Lower leg skin (tissue), 4 donors: ENCODE measurements at regions not wholly inside any gene's neighbourhood (a gene's known extent, or its start where the extent isn't known, plus 50 kb on each side); places are given as distances from the start of the nearest gene placed in this dataset.

Source experiments
- DNase-seq, 2 donors: peaks; one replicate each; pipeline ENCODE4 v3.0.0-alpha.2; 2019; ENCODE audit warnings: low spot score in 2 of 2
- H3K4me3 ChIP-seq: fragments of 200-600 bp; sonication (generic); 2 replicates; pipeline ENCODE4 v1.5.1; 2017; ENCODE audit warnings: mild to moderate bottlenecking, low read depth; ENCODE audit not compliant: poor library complexity, severe bottlenecking
- POLR2A ChIP-seq, 2 donors: fragments of 450-650 bp; IDR thresholded peaks; one replicate each; pipeline ENCODE4 v1.6.1; 2016 to 2017; ENCODE audit warnings: antibody characterized with exemption in 2 of 2, mild to moderate bottlenecking in 1 of 2, moderate library complexity in 1 of 2
- WGBS, 2 donors: methylation state at CpG; one replicate each; pipeline ENCODE4 v1.1.5; 2018; 5-methylcytosine and 5-hydroxymethylcytosine counted together
- intact Hi-C: fragments of 100-400 bp; cut with DNase I; formaldehyde crosslinking; loops from one replicate; pipeline ENCODE4 v1.15.0; 2023; ENCODE audit warnings: low total_unique reads
- TF ChIP-seq, protein P1 (sequence below), 3 donors: fragments of 450-650 bp; IDR thresholded peaks; one replicate each; pipeline ENCODE4 v1.5.1; 2016; ENCODE audit warnings: antibody characterized with exemption in 3 of 3, mild to moderate bottlenecking in 3 of 3, moderate library complexity in 2 of 3

GRCh38 chr14:61140872-61141271 is 140.3 kb downstream of the TMEM30B start:
- TF ChIP-seq POLR2A (IDR thresholded peaks at IDR 0.05): no peak
- TF ChIP-seq, protein P1, sequence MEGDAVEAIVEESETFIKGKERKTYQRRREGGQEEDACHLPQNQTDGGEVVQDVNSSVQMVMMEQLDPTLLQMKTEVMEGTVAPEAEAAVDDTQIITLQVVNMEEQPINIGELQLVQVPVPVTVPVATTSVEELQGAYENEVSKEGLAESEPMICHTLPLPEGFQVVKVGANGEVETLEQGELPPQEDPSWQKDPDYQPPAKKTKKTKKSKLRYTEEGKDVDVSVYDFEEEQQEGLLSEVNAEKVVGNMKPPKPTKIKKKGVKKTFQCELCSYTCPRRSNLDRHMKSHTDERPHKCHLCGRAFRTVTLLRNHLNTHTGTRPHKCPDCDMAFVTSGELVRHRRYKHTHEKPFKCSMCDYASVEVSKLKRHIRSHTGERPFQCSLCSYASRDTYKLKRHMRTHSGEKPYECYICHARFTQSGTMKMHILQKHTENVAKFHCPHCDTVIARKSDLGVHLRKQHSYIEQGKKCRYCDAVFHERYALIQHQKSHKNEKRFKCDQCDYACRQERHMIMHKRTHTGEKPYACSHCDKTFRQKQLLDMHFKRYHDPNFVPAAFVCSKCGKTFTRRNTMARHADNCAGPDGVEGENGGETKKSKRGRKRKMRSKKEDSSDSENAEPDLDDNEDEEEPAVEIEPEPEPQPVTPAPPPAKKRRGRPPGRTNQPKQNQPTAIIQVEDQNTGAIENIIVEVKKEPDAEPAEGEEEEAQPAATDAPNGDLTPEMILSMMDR (IDR thresholded peaks at IDR 0.05): no peak
- no peak overlapping the region for H3K4me3 ChIP-seq
- DNase-seq: no peak
- intact Hi-C loops: no loop called here

- intact Hi-C loops: no loop called here
- no peak overlapping the region for H3K4me3 ChIP-seq
- TF ChIP-seq POLR2A (IDR thresholded peaks at IDR 0.05): no peak
- TF ChIP-seq, protein P1 (IDR thresholded peaks at IDR 0.05): no peak
- 90 to 93% methylated on average over 3 of the region's 3 CpGs for WGBS, 2 donors
- DNase-seq: no peak
Observed at GRCh38 chr14:61140271-61140670, 140.9 kb downstream of the TMEM30B start.

- WGBS, 2 donors: 75 to 90% methylated on average over 2 of the region's 2 CpGs
- DNase-seq: no peak
- no peak for TF ChIP-seq POLR2A (IDR thresholded peaks at IDR 0.05)
- TF ChIP-seq, protein P1 (IDR thresholded peaks at IDR 0.05): no peak
- intact Hi-C loops: no loop called here
- no peak overlapping the region for H3K4me3 ChIP-seq
Observed at GRCh38 chr14:61139006-61139599, 142.0 kb downstream of the TMEM30B start.

- TF ChIP-seq POLR2A (IDR thresholded peaks at IDR 0.05): no peak
- TF ChIP-seq, protein P1 (IDR thresholded peaks at IDR 0.05): no peak
- no peak overlapping the region for H3K4me3 ChIP-seq
- intact Hi-C loops: no loop called here
- no peak for DNase-seq
- 80 to 92% methylated on average over 6 of the region's 6 CpGs for WGBS, 2 donors
Observed at GRCh38 chr14:61132894-61133293, 148.2 kb downstream of the TMEM30B start.

GRCh38 chr14:61132336-61132735 is 148.8 kb downstream of the TMEM30B start:
- no peak overlapping the region for H3K4me3 ChIP-seq
- intact Hi-C loops: no loop called here
- no peak for DNase-seq
- WGBS, 2 donors: 85 to 89% methylated on average over 3 of the region's 3 CpGs
- TF ChIP-seq, protein P1 (IDR thresholded peaks at IDR 0.05): no peak
- TF ChIP-seq POLR2A (IDR thresholded peaks at IDR 0.05): no peak
